OCI-LY7 (cell line): ENCODE measurements at regions not wholly inside any gene's neighbourhood (a gene's known extent, or its start where the extent isn't known, plus 50 kb on each side); places are given as distances from the start of the nearest gene placed in this dataset.
"Not testable (repeated sequence)": the region's sequence is repeated elsewhere in the genome, so short reads cannot be mapped to it uniquely, and the experiment has no call there.

Experiments
- BruUV-seq: library from RNA; stranded (reverse); fragments of 400-500 nt; replicated peaks from 2 replicates; lab custom pipeline; 2021; lab: Mats Ljungman, UMichigan
- CTCF ChIA-PET: fragments of 300-600 bp; sonication (Branson Sonifier 250); formaldehyde crosslinking; loops from one replicate; lab custom pipeline; 2022; ENCODE audit warnings: antibody characterized with exemption; ENCODE audit not compliant: unreplicated experiment; lab: Charles Lee
- POLR2A ChIA-PET: fragments of 300-600 bp; sonication (Branson Sonifier 250); formaldehyde crosslinking; loops from one replicate; lab custom pipeline; 2022; ENCODE audit warnings: antibody characterized with exemption; lab: Charles Lee
- DNase-seq: peaks from one replicate; pipeline ENCODE4 v3.0.0-alpha.2; 2015; ENCODE audit warnings: low spot score
- H2AFZ ChIP-seq: fragments of 200-600 bp; sonication (generic), shearing (Covaris generic); 2 replicates; pipeline ENCODE4 v1.6.1; 2014; ENCODE audit warnings: mild to moderate bottlenecking, antibody characterized with exemption, low read length, moderate library complexity
- H3K27ac ChIP-seq: fragments of 200-600 bp; sonication (generic); 2 replicates; pipeline ENCODE4 v1.5.1; 2014; ENCODE audit warnings: mixed run types, low read depth, mild to moderate bottlenecking, moderate library complexity, low read length, inconsistent platforms; ENCODE audit not compliant: poor library complexity, severe bottlenecking
- H3K36me3 ChIP-seq: fragments of 200-600 bp; sonication (generic); 2 replicates; pipeline ENCODE4 v1.6.1; 2014; ENCODE audit warnings: mild to moderate bottlenecking, antibody characterized with exemption, low read length, moderate library complexity, mixed read lengths; ENCODE audit not compliant: insufficient read depth
- H3K4me1 ChIP-seq: fragments of 200-600 bp; sonication (generic); 2 replicates; pipeline ENCODE4 v1.5.1; 2014; ENCODE audit warnings: mild to moderate bottlenecking, low read length; ENCODE audit not compliant: insufficient read depth, poor library complexity, severe bottlenecking
- H3K4me2 ChIP-seq: fragments of 200-600 bp; sonication (generic); 2 replicates; pipeline ENCODE4 v1.6.1; 2014; ENCODE audit warnings: mild to moderate bottlenecking, low read length
- H3K4me3 ChIP-seq: fragments of 200-600 bp; sonication (generic); 2 replicates; pipeline ENCODE4 v1.5.1; 2014; ENCODE audit warnings: mild to moderate bottlenecking, low read depth, low read length; ENCODE audit not compliant: poor library complexity, severe bottlenecking
- H3K79me2 ChIP-seq: fragments of 200-600 bp; sonication (generic); 2 replicates; pipeline ENCODE4 v1.6.1; 2016; ENCODE audit warnings: low read depth, mild to moderate bottlenecking, low read length, moderate library complexity, mixed read lengths; ENCODE audit not compliant: insufficient read depth
- H3K9me2 ChIP-seq: fragments of 200-600 bp; sonication (generic); 2 replicates; pipeline ENCODE4 v1.6.1; 2016; ENCODE audit warnings: mild to moderate bottlenecking, low read length, mixed read lengths; ENCODE audit not compliant: insufficient read depth
- H3K9me3 ChIP-seq: fragments of 200-600 bp; sonication (generic); 2 replicates; pipeline ENCODE4 v1.6.1; 2014; ENCODE audit warnings: mild to moderate bottlenecking, mixed run types, low read length, mixed read lengths
- H4K20me1 ChIP-seq: fragments of 200-600 bp; sonication (generic); 2 replicates; pipeline ENCODE4 v1.6.1; 2014; ENCODE audit warnings: mild to moderate bottlenecking, antibody characterized with exemption, low read length, moderate library complexity, mixed read lengths; ENCODE audit not compliant: insufficient read depth
- CTCF ChIP-seq: fragments of 200-600 bp; sonication (generic); conservative IDR thresholded peaks from 2 replicates; pipeline ENCODE4 v1.5.1; 2014; ENCODE audit warnings: mild to moderate bottlenecking, antibody characterized with exemption, low read length, moderate library complexity, mixed read lengths
- EZH2phosphoT487 ChIP-seq: fragments of 200-600 bp; sonication (generic); IDR thresholded peaks from 2 replicates; pipeline ENCODE4 v1.6.1; 2018; ENCODE audit warnings: low read depth, borderline replicate concordance, mild to moderate bottlenecking, mixed run types, antibody characterized with exemption, low read length, moderate library complexity, mixed read lengths
- intact Hi-C: fragments of 100-400 bp; cut with micrococcal nuclease; formaldehyde crosslinking; loops from one replicate; pipeline ENCODE4 v1.10.0; 2022; ENCODE audit not compliant: unreplicated experiment

- TF ChIP-seq EZH2phosphoT487, result no peak
- no peak for TF ChIP-seq CTCF
- CTCF ChIA-PET, result interaction anchor here (0.5 kb wide), 1 partner anchor 78 kb away, joined by 3 read pairs; no protein-coding TSS in a partner anchor
- no TSS peak for BruUV-seq
- no peak overlapping the region for H3K4me2 ChIP-seq
- H3K9me3 ChIP-seq, result no peaks in the 10 kb centered on the region
- H2AFZ ChIP-seq, result no peak overlapping the region
- intact Hi-C loops, result no loop called here
- H3K9me2 ChIP-seq, result no peaks in the 10 kb centered on the region
- H3K79me2 ChIP-seq, result no peaks in the 10 kb centered on the region
- H4K20me1 ChIP-seq, result no peaks in the 10 kb centered on the region
- H3K36me3 ChIP-seq, result no peaks in the 10 kb centered on the region
- POLR2A ChIA-PET, result interaction anchor here (0.6 kb wide), 1 partner anchor 16 kb away, joined by 3 read pairs; no protein-coding TSS in a partner anchor
- H3K4me3 ChIP-seq, result no peak overlapping the region
- no peak overlapping the region for H3K27ac ChIP-seq
- H3K4me1 ChIP-seq, result peaks cover 10% of the 10 kb centered on the region
- no peak for DNase-seq
Observed at GRCh38 chr16:85532147-85532546, 81.0 kb upstream of the GSE1 start.

DNA sequence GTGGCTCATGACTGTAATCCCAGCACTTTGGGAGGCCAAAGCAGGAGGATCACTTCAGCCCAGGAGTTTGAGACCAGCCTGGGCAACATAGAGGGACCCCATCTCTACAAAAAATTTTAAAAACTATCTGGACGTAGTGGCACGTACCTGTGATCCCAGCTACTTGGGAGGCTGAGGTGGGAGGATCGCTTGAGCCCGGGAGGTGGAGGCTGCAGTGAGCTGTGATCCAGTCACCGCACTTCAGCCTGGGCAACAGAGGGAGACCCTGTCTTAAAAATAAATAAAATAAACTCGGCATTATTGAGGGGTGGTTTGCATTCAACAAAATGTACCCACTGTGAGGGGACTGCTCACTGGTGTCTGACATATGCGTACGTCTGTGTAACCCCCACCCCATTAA is 79.5 kb upstream of the GSE1 start:
- DNase-seq, H4K20me1 ChIP-seq, H3K79me2 ChIP-seq, H3K9me2 ChIP-seq, BruUV-seq, intact Hi-C loops, H3K4me2 ChIP-seq, H3K27ac ChIP-seq, H3K9me3 ChIP-seq, H3K36me3 ChIP-seq, CTCF ChIA-PET, H3K4me3 ChIP-seq, POLR2A ChIA-PET, H3K4me1 ChIP-seq, H2AFZ ChIP-seq: not testable (repeated sequence)

GRCh38 chr16:85534536-85535351 is 78.4 kb upstream of the GSE1 start:
- Histone ChIP-seq H2AFZ (no peak overlapping the region), H3K36me3 (no peaks in the 10 kb centered on the region), H3K4me1 (no peaks in the 10 kb centered on the region), H3K4me3 (no peak overlapping the region), H3K9me3 (no peaks in the 10 kb centered on the region), H3K79me2 (no peaks in the 10 kb centered on the region), H3K27ac (no peak overlapping the region), H3K4me2 (no peak overlapping the region), H3K9me2 (no peaks in the 10 kb centered on the region), H4K20me1 (no peaks in the 10 kb centered on the region)
- TF ChIP-seq EZH2phosphoT487 (no peak), CTCF (no peak)
- no peak for DNase-seq
- CTCF ChIA-PET, result no interaction called here
- intact Hi-C loops, result no loop called here
- no TSS peak for BruUV-seq
- POLR2A ChIA-PET, result no interaction called here
